ENCODE measurements at regions not wholly inside any gene's neighbourhood (a gene's known extent, or its start where the extent isn't known, plus 50 kb on each side); places are given as distances from the start of the nearest gene placed in this dataset.

DNA sequence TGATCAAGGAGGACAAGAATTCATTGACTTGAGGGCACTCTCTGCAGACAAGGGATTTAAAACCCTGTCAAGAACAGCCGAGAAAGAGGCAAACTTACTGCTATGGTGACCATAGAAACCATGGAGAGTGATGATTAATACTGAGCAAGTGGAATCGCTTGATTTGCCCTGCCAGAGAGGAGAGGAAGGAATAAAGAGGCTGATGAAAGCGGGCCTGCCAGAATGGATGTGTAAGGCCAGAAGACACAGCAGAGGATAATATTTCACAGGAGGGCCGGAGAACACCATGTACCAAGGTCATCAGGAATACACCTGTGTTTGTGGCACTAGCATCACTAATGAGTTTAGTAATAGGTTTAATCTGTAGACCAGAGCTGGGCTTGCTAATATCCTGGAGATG lies 221.8 kb upstream of the DCN start:
- TF ChIP-seq, protein P1, sequence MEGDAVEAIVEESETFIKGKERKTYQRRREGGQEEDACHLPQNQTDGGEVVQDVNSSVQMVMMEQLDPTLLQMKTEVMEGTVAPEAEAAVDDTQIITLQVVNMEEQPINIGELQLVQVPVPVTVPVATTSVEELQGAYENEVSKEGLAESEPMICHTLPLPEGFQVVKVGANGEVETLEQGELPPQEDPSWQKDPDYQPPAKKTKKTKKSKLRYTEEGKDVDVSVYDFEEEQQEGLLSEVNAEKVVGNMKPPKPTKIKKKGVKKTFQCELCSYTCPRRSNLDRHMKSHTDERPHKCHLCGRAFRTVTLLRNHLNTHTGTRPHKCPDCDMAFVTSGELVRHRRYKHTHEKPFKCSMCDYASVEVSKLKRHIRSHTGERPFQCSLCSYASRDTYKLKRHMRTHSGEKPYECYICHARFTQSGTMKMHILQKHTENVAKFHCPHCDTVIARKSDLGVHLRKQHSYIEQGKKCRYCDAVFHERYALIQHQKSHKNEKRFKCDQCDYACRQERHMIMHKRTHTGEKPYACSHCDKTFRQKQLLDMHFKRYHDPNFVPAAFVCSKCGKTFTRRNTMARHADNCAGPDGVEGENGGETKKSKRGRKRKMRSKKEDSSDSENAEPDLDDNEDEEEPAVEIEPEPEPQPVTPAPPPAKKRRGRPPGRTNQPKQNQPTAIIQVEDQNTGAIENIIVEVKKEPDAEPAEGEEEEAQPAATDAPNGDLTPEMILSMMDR (conservative IDR thresholded peaks at IDR 0.05), result no peak
- no peak for TF ChIP-seq EZH2 (IDR thresholded peaks at IDR 0.05; ENCODE audit: low read depth)

Data from PC-9 (cell line).